Bone marrow (tissue), 2 donors: ENCODE measurements at regions not wholly inside any gene's neighbourhood (a gene's known extent, or its start where the extent isn't known, plus 50 kb on each side); places are given as distances from the start of the nearest gene placed in this dataset.
"Not testable (repeated sequence)": the region's sequence is repeated elsewhere in the genome, so short reads cannot be mapped to it uniquely, and the experiment has no call there.

Experiments used
- DNase-seq, 2 donors: peaks; one replicate each; lab custom pipeline; 2025; lab: John Stamatoyannopoulos, UW

DNA sequence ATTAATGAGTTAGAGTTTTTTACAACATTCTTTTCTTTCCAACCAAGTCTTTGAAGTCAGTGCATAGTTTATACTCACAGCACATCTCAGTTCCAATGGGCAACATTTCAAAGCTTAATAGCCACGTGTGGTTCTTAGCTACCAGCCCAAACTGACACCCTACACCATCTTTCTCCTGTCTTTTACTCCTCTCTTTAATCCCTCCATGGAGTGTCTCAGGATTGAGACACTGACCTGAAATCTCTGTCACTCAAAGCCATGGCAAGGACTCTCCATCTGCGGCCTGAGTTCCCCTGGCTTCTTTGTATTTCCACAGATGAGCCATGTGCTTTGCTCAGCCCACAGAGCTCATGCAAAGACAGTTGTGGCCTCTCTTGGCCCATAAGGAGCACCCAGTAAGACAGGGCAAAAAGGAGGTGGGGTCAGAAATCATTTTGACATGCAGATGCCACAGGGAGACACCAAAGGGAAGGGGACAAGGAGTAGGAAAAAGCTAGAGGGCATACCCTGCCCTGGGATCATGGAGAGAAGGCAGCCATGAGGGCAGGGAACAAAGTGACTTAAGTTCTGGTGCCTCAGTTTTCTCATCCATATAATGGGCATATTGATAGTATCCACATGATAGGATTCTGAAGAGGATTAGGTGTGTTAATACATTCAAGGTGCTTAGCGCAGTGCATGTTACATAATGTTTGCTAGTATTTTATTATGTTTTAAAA, 493.6 kb upstream of the PROK2 start:
- no peak for DNase-seq

DNA sequence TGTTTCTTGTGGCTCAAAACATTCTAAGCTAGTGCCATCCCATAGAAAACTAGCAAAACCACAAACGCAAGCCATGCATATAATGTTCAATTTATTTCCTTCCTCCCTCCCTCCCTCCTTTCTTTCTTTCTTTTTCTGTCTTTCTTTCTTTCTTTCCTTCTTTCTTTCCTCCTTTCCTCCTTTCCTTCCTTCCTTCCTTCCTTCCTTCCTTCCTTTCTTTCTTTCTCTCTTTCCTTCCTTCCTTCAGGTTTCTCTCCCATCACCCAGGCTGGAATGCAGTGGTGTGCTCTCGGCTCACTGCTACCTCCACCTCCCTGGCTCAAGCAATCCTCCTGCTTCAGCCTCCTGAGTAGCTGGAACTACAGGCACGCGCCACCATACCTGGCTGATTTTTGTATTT, 492.8 kb upstream of the PROK2 start:
- DNase-seq = no peak

DNA sequence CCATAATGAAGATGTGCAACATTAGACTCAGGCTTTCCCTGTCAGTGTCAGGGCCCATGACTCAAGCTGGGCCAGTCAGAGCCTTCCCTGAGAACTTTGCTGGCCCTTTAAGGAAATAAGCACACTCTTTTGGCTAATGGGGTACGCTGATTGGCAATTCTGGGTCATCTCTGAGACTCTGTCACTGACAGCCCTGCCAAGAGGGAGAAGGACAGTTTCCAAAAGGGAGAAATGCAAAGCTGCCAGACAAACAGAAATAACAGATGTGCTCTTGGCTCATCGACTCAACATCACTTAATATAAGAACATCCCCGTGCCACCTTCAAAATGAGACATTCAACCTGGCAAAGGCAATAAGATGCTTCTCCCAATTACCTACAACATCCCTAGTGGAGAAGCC, 491.9 kb upstream of the PROK2 start:
- DNase-seq = no peak

DNA sequence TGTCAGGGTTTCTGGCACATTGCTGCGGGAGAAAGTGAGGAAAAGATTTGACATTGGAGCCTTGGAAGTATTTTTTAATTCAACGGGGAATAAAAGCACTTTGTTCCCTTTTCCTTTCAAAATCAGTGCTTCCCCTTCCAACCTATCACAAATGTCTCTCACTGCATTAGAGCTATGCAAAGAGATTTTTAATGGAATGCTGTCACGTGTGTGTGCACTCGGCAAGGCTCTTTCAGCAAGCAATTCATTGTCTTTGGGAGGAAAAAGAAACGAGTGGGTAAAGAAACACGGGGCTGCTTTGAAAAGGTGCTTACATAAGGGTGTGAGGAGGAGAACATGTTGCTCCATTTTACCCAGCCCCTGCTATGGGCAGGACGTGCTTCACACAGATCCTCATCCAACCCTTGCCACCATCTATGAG, 490.4 kb upstream of the PROK2 start:
- no peak for DNase-seq

DNA sequence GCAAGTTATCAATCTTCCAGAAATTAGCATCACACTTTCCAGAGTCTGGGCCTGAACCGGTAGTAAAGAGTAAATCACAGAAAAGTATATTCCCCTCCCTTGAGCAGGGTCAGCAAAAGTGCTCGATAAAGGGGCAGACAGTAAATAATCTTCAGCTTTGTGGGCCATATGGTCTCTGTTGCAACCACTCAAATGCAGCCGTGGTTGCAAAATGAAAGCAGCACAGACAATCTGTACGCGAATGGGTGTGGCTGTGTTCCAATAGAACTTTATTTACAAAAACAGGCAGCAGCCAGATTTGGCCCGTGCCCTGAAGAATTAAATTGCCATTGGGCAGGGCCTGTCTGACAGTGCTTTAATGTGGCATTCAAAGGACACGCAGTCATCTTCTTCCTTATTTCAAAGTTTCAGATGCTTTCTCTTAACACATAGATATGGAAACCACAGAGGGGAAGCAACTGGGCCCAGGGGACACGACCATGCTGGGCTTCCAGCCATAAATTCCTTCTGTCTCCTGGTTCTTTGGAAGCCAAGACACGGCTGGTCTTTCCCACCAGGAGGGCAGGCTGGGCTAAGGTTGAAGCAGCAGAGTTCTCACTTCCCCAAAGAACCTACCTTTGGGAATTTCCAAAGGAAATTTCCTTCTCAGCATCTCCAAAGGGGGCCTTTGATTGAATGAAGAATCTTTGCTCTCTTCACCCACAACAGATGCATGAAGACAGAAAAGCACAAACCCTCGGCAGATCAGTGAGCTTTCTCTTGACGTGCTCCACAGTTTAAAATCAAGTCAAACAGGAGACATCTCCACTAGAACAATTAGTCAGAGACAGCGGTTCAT, 489.8 kb upstream of the PROK2 start:
- peak; percentile 13 to 40 for DNase-seq

DNA sequence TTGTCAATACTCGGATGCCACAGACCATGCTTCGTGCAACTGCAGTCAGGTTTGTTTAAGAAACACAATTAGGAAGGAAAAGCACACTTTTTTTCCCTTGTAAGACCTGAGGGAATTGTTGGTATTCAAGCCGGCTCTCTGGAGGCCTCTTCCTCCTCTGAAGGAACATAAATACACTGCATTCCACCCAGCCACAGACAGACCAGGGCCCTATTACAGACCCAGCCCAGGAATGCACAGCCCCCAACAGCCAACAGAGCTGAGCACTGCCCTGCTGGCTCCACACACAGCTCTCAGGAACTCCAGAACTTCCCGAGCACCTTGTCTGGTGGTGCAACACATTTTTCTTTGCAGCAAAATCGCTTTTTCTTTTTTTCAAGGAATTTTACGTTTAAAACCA, 488.7 kb upstream of the PROK2 start:
- no peak for DNase-seq

DNA sequence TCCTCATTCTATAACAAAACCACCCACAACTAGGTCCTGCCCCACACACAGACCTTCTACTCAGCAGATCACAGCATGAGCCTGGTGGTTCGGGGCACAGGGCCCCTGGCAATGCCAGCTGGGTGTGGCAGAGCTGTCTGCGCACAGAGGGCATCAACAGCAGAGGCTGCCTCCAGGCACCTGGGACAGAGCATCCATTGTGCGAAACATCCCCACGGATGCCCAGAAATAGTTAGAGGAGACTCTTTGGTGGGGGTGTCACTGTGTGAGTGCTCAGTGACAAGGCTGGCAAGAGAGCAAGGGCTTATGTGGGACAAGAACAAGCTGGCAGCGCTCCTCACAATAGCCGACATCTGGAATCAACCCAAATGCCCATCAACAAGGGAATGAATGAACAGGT, 487.4 kb upstream of the PROK2 start:
- DNase-seq = no peak

DNA sequence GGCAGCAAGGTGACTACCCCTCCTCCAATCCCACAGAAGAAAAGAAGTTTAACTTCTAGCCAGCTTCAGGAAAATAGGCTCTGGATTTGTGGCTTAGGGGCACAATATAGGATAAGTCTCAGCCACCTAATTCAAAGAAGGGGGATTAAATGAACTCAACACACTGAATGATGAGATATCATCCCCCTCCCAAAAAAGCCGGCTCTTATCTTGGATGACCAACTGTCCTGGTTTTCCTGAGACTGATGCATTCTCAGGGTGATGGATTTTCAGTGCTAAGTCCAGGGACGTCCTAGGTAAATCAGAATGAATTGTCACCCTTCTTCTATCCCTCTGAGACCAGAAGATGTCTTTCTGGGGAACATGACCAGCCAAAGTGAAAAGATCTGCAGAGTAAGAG, 487.0 kb upstream of the PROK2 start:
- DNase-seq = no peak

DNA sequence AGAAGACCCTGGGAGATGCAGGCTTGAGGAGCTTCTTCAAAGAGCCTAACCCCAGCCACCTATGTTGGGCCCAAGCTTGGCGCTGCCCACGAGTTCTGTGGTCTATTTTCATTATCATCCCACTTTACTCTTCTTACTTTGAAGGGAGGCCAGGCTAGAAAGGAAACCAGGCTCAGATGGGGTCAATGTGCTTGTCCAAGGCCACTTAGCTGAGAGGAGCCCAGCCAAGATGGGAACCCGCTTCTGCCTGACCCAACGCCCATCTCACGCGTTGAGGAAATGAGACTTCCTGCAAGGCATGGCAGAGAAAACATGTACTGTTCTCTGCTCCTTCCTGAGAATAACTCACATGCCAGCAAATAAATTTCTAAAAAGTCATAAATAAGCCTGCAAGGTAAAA, 486.3 kb upstream of the PROK2 start:
- DNase-seq = no peak

DNA sequence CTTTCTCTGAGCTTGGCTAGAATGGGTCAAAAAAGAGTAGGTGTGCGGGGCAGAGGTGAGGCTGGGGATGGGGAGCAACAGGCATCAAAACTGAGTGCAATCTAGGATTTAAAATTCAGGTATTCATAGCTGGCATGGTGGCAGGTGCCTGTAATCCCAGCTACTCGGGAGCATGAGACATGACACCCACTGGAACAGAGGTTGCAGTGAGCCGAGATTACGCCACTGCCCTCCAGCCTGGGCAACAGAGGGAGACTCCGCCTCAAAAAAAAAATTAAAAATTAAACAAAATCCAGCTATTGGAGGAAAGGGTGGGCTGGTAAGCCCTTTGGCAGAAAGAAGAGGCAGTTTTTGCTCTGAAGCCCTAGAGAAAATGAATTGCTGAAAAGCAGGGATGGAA, 485.8 kb upstream of the PROK2 start:
- DNase-seq = no peak

DNA sequence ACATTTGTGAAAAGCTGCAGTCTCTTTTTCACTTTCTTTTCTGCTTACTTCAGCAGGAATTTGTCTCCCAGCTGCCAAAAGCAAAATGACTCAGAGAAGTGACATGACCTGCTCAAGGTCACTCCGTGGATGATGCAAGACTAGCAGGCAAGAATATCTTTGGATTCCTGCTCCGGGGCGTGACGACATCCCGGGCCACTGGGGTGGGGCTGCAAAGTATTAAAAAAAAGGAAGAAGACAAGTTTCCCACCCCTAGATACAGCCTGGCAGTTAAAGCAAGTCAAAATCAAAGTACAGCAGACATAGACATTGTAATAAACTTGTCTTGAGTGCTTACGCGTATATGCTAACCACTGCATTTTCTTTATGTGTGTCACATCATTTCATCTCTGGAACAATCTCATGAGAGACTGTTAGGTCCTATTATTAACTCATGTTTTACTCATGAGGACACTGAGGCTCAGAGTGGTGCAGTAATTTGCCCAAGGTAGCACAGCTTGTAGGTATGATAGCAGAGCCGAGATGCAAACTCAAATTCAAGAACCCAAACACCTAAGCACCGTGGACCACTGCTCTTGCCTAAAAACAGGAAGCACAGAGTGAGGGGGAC, 485.2 kb upstream of the PROK2 start:
- DNase-seq = peak; percentile 64 to 89

DNA sequence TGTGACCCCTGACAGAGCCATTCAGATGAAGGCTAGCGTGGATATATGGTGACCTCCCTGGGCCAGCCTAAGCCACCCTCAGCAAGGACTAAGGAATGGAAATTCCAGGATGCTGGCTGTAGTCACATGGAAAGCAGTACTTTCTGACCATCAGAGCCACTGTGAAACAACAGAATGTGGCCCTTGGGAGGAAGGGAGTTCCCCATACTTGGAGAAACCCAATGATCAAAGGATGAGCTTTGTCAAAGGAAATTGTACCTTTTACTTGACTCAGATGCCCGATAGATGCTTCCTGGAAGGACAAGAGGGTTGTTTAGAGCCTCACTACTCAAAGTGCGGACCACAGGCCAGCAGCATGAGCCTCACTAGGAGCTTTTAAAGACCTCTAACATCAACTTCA, 484.5 kb upstream of the PROK2 start:
- no peak for DNase-seq

DNA sequence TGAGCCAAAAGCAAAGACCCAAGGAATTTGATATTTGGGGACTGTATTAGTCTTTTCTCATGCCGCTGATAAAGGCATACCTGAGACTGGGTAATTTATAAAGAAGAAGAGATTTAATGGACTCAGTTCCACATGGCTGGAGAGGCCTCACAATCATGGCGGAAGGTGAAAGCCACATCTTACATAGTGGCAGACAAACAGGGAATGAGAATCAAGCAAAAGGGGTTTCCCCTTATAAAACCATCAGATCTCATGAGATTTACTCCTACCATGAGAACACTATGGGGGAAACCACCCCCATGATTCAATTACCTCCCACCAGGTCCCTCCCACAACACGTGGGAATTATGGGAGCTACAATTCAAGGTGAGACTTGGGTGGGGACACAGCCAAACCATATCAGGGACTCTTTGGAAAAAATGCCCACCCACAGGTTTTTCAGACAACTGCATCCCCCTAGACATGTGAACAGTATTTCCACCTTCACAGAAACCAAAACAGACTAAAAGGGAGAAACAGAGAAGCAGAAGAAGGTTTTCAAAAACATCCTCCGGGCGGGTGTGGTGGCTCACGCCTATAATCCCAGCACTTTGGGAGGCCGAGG, 482.1 kb upstream of the PROK2 start:
- not testable (repeated sequence) for DNase-seq

DNA sequence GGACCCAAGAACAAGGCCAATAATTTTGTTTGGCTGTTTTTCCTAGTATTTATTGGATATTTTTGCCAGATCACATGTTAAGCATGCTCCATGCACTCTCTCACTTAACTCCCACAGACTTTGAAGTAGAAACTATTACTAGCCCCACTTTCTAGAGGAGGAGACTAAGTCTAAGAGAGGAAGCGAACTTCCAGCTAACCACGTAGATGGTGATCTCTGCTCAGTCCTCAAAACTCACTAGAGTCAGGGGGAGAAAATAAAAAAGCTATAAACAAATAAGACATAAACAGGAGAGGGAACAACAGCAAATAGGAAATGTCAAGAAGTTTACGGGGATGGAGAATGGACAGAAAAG, 481.0 kb upstream of the PROK2 start:
- DNase-seq = no peak

DNA sequence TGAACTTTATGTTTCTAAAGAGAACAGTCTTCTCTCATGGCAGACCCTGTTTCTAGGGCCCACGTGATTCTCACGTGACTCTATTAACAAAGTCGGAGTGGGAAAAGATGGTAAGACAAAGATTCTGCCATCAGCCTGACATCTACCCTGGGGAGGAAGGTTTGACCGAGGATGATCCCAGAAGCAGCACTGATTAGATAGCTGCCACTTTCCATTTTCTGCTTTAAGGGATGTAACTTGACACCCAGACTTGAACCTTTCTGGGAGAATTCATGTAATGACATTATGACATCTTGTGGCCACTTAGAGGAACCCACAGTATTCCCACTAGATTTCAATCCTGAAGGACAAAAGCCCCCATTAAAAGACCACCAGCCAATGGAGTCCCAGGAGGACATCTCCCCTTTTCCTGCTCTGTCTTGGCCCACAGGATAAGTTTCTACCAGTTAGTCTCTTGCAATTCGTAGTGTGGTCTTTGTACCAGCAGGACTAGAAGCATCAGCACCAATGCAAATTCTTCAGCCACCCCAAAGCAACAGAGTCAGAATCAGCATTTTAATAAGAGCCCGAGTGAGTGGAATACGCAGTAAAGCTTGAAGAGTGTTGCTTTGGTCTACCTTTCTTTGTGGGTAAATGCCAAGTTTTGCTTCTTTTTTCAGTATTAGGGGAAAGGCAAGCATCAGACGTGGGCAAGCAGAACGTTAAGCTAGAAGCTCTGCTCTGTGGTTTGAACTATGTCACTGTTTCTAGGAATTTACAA, 480.5 kb upstream of the PROK2 start:
- no peak for DNase-seq

DNA sequence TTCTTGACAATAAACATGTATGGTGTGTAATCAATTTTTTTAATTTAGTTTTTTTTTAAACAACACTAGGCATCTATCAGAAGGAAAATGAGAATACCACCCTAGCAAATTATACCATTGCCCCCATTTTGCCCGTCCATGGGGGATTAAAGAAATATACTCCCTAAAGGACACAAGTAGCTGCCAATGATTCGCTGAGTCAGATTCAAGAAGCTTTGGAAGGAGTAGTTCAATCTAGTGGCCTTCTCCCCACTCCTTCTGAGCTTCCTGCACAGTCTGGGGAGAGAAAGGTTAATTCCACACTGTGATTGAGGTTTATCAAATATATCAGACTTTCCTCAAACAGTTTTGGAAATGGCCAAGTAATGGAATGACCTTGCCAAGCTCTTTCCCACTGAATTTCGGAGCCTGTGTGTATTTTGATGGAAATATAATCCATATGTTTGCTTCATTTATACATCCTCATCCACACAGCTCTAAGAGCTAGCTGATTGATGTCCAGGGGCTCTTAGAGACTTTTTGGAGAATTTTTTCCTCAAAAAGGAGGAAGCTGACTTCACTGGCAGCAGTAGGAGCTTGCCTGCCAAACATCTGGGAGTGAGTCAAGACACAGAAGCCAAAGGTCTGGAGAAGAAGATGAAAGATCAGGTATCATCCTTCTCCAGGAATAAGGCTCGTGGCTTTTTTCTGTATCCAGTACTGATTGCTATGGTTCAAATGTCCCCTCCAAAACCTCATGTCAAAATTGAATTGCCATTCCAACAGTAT, 478.5 kb upstream of the PROK2 start:
- DNase-seq = no peak

DNA sequence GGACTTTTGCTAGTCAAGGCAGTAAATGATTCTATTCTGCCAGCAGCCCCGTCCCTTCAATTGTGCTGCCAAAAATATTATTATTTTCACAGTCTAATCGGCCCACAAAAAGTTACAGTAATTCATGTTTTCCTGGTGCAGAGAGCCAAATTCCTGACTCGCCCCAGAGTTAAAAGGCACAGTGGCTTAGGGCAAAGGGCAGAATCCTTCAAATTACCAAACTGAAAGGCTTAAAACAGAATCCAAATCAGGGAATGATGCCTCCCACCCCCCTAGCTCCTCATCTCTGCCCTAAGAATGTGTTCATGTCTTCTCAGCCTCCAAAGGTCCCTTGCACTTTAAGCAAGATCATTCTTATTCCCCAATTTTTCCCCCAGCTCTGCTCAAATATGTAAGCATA, 477.8 kb upstream of the PROK2 start:
- no peak for DNase-seq

DNA sequence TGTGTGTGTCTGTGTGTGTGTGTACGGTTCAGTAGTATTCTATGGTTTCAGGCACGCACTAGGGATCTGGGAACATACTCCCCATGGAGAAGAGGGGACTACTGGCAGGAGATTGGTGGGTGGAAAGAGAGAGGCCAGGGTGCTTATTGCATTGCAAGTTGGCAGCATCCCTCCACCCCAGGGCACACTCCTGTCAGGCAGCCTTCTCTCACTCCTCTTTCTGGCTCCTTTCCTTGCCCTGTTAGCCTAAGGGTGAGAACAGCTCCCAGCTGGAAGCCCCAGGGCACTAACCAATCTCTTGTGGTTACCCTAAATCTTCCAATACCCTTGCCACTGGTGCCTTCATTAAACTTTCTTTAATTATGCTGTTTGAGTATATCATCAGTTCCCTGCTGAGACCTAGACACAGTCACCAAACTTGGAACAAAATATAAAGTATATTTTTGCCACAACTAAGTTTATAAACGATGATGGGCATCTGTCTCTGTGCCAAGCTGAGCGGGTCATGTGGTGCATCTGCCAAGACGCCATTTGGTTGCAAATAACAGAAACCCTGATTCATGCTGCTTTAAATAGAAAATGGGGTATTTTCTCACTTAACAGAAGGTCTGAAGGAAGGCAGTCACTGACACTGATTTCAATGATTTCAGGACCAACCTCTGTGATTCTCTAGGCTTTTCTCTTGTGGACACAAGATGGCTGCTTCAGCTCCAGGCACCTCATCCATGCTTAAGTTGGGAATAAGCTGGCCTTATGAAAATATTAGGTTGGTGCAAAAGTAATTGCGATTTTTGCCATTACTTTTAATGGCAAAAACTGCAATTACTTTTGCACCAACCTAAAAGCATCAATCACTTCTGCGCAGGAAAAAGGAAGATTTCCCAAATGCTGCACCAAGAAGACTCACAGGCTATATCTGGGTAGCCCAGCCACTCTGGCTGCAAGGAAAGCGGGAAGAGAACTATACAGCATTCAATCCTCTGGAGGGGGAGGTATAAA, 476.9 kb upstream of the PROK2 start:
- DNase-seq = no peak

DNA sequence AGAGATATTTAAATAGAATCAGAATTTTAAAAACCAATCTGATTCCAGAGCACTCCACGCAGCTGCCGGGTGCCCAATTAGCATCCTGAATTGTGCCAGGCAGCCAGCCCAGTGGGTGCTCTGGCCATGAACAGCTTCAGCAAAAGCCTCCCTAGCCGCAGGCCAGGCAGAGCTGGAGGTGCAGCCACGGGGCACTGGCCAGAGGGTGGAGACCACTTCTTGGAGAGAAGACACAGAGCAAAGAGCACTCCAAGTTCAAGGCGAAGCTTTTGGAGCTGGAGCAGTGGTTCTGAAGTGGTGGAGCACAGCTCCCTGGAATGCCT, 475.6 kb upstream of the PROK2 start:
- DNase-seq = no peak
